HG03565 (cell line): ENCODE measurements at regions not wholly inside any gene's neighbourhood (a gene's known extent, or its start where the extent isn't known, plus 50 kb on each side); places are given as distances from the start of the nearest gene placed in this dataset.
"Not testable (repeated sequence)": the region's sequence is repeated elsewhere in the genome, so short reads cannot be mapped to it uniquely, and the experiment has no call there.

Experiments used
- ATAC-seq: cut with Tn5 transposase; IDR thresholded peaks from one replicate; pipeline ENCODE4 v1.9.1; 2021; ENCODE audit warnings: mild to moderate bottlenecking, moderate library complexity; ENCODE audit not compliant: unreplicated experiment

GRCh38 chr4:97437998-97438705 is 705.1 kb downstream of the STPG2 start:
- ATAC-seq = not testable (repeated sequence)

GRCh38 chr4:97453186-97453585 is 690.1 kb downstream of the STPG2 start:
- ATAC-seq = no peak

GRCh38 chr4:97457253-97457652 is 686.0 kb downstream of the STPG2 start:
- no peak for ATAC-seq

GRCh38 chr4:97468272-97468671 is 675.0 kb downstream of the STPG2 start:
- no peak for ATAC-seq

- ATAC-seq = no peak
These were observed 667.7 kb downstream of the STPG2 start for GRCh38 chr4:97475621-97476020.

GRCh38 chr4:97477974-97478373 is 665.3 kb downstream of the STPG2 start:
- ATAC-seq = no peak

GRCh38 chr4:97479388-97479787 is 663.9 kb downstream of the STPG2 start:
- ATAC-seq = no peak

- no peak for ATAC-seq
These were observed 651.4 kb downstream of the STPG2 start for GRCh38 chr4:97491856-97492255.

- ATAC-seq = no peak
These were observed 649.3 kb downstream of the STPG2 start for GRCh38 chr4:97493815-97494518.

- ATAC-seq = no peak
These were observed 646.9 kb downstream of the STPG2 start for GRCh38 chr4:97496298-97496873.

- ATAC-seq = no peak
These were observed 644.4 kb downstream of the STPG2 start for GRCh38 chr4:97498875-97499274.

GRCh38 chr4:97500423-97500822 is 642.9 kb downstream of the STPG2 start:
- peak; percentile 95 for ATAC-seq

- ATAC-seq = no peak
These were observed 638.6 kb downstream of the STPG2 start for GRCh38 chr4:97504713-97505112.

- ATAC-seq = no peak
These were observed 635.6 kb downstream of the STPG2 start for GRCh38 chr4:97507587-97508245.
